22Rv1 (cell line): ENCODE measurements at regions not wholly inside any gene's neighbourhood (a gene's known extent, or its start where the extent isn't known, plus 50 kb on each side); places are given as distances from the start of the nearest gene placed in this dataset.

Experiments used
- ZFX ChIP-seq: fragments of 450-650 bp; IDR thresholded peaks from 2 replicates; pipeline ENCODE4 v1.6.1; 2017; ENCODE audit warnings: antibody characterized with exemption, borderline replicate concordance
- TF ChIP-seq, protein P1 (sequence below): fragments of 450-650 bp; IDR thresholded peaks from 2 replicates; pipeline ENCODE4 v1.5.1; 2017; ENCODE audit warnings: mild to moderate bottlenecking

DNA sequence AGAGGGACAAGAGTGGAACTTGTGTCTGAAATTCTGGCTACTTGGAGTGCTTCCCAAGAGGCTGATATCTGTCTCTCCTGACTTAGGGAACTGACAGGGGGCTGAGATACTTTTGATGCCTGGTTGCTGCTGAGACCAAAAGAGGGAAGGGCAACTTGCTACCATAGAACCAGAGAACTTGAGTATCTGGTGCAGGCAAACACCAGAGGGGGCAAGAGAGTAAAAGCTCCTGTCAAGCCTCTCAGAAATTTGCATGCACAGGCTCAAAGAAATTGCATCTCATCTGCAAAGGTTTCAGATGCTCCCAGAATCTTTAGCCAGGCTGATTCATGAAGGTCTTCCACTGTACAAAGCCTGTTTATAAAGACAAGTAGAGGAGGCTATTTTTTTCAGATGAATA is 391.3 kb upstream of the FOXG1 start:
- TF ChIP-seq, protein P1, sequence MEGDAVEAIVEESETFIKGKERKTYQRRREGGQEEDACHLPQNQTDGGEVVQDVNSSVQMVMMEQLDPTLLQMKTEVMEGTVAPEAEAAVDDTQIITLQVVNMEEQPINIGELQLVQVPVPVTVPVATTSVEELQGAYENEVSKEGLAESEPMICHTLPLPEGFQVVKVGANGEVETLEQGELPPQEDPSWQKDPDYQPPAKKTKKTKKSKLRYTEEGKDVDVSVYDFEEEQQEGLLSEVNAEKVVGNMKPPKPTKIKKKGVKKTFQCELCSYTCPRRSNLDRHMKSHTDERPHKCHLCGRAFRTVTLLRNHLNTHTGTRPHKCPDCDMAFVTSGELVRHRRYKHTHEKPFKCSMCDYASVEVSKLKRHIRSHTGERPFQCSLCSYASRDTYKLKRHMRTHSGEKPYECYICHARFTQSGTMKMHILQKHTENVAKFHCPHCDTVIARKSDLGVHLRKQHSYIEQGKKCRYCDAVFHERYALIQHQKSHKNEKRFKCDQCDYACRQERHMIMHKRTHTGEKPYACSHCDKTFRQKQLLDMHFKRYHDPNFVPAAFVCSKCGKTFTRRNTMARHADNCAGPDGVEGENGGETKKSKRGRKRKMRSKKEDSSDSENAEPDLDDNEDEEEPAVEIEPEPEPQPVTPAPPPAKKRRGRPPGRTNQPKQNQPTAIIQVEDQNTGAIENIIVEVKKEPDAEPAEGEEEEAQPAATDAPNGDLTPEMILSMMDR, result peak; percentile 80
- TF ChIP-seq ZFX, result no peak
